Smooth muscle cell (in vitro differentiated cells): ENCODE measurements at regions not wholly inside any gene's neighbourhood (a gene's known extent, or its start where the extent isn't known, plus 50 kb on each side); places are given as distances from the start of the nearest gene placed in this dataset.

Source experiments
- DNase-seq: peaks from one replicate; lab custom pipeline; 2025; ENCODE audit not compliant: unreplicated experiment; lab: John Stamatoyannopoulos, UW
- H2AFZ ChIP-seq: fragments of 200-600 bp; sonication (generic); 2 replicates; pipeline ENCODE4 v1.6.0; 2016; ENCODE audit warnings: antibody characterized with exemption, low read depth, mild to moderate bottlenecking
- H3F3A ChIP-seq: fragments of 200-600 bp; sonication (generic); 2 replicates; pipeline ENCODE4 v1.6.0; 2017; ENCODE audit warnings: antibody characterized with exemption, low read depth
- H3K27ac ChIP-seq: fragments of 200-600 bp; sonication (generic); 2 replicates; pipeline ENCODE4 v1.5.1; 2016; ENCODE audit warnings: low read depth, mild to moderate bottlenecking
- H3K27me3 ChIP-seq: fragments of 200-600 bp; sonication (generic); 2 replicates; pipeline ENCODE4 v1.6.1; 2016; ENCODE audit warnings: low read depth, mild to moderate bottlenecking
- H3K36me3 ChIP-seq: fragments of 200-600 bp; sonication (generic); 2 replicates; pipeline ENCODE4 v1.5.1; 2016; ENCODE audit warnings: low read depth
- H3K4me1 ChIP-seq: fragments of 200-600 bp; sonication (generic); 2 replicates; pipeline ENCODE4 v1.5.1; 2016; ENCODE audit warnings: low read depth
- H3K4me2 ChIP-seq: fragments of 200-600 bp; sonication (generic); 2 replicates; pipeline ENCODE4 v1.6.0; 2016; ENCODE audit warnings: mild to moderate bottlenecking
- H3K4me3 ChIP-seq: fragments of 200-600 bp; sonication (generic); 2 replicates; pipeline ENCODE4 v1.5.1; 2016; ENCODE audit warnings: mild to moderate bottlenecking
- H3K79me2 ChIP-seq: fragments of 200-600 bp; sonication (generic); 2 replicates; pipeline ENCODE4 v1.6.0; 2016; ENCODE audit warnings: low read depth, mild to moderate bottlenecking
- H3K9ac ChIP-seq: fragments of 200-600 bp; sonication (generic); 2 replicates; pipeline ENCODE4 v1.6.0; 2016; ENCODE audit warnings: low read depth
- H3K9me3 ChIP-seq: fragments of 200-600 bp; sonication (generic); replicated peaks from 2 replicates; pipeline ENCODE4 v1.5.1; 2016; ENCODE audit warnings: low read depth
- H4K20me1 ChIP-seq: fragments of 200-600 bp; sonication (generic); 2 replicates; pipeline ENCODE4 v1.6.0; 2016; ENCODE audit warnings: low read depth
- CTCF ChIP-seq: fragments of 200-600 bp; sonication (generic); IDR thresholded peaks from 2 replicates; pipeline ENCODE4 v1.5.1; 2017; ENCODE audit warnings: borderline replicate concordance, mild to moderate bottlenecking, antibody characterized with exemption; ENCODE audit not compliant: insufficient read depth, poor library complexity, severe bottlenecking
- WGBS: methylation state at CpG from one replicate; pipeline ENCODE4 v1.1.7; 2016; ENCODE audit warnings: low lambda C conversion rate; 5-methylcytosine and 5-hydroxymethylcytosine counted together

- Histone ChIP-seq H3K27me3 (no peaks in the 10 kb centered on the region), H3K36me3 (no peaks in the 10 kb centered on the region), H3K9me3 (no peaks in the 10 kb centered on the region), H3K4me1 (peaks cover 9% of the 10 kb centered on the region), H3K4me2 (peak overlapping the region; percentile 77), H3K79me2 (no peaks in the 10 kb centered on the region), H3F3A (peaks cover 23% of the 10 kb centered on the region), H3K4me3 (no peak overlapping the region), H2AFZ (peak overlapping the region; percentile 80), H3K27ac (peak overlapping the region; percentile 97), H4K20me1 (no peaks in the 10 kb centered on the region), H3K9ac (peak overlapping the region; percentile 81)
- WGBS = 32% methylated on average over 5 of the region's 5 CpGs
- TF ChIP-seq CTCF = no peak
- no peak for DNase-seq
Measured at GRCh38 chr1:55695552-55695951, 480.4 kb upstream of the USP24 start.

- Histone ChIP-seq H3K27me3 (no peaks in the 10 kb centered on the region), H3K4me2 (peak overlapping the region; percentile 77), H4K20me1 (no peaks in the 10 kb centered on the region), H3K4me3 (no peak overlapping the region), H3K9ac (peak overlapping the region; percentile 81), H3K4me1 (peaks cover 9% of the 10 kb centered on the region), H3K36me3 (no peaks in the 10 kb centered on the region), H3F3A (peaks cover 23% of the 10 kb centered on the region), H3K79me2 (no peaks in the 10 kb centered on the region), H3K9me3 (no peaks in the 10 kb centered on the region), H3K27ac (peak overlapping the region; percentile 97), H2AFZ (peak overlapping the region; percentile 80)
- 60% methylated on average over 4 of the region's 4 CpGs for WGBS
- DNase-seq = no peak
- no peak for TF ChIP-seq CTCF
Measured at GRCh38 chr1:55695151-55695550, 480.0 kb upstream of the USP24 start.

GRCh38 chr1:55694310-55694801 lies 479.2 kb upstream of the USP24 start:
- Histone ChIP-seq H3K36me3 (no peaks in the 10 kb centered on the region), H3K79me2 (no peaks in the 10 kb centered on the region), H3K9ac (peak overlapping the region; percentile 81), H3K4me2 (peak overlapping the region; percentile 49), H4K20me1 (no peaks in the 10 kb centered on the region), H3K4me3 (no peak overlapping the region), H3K9me3 (no peaks in the 10 kb centered on the region), H3K4me1 (peaks cover 9% of the 10 kb centered on the region), H3K27me3 (no peaks in the 10 kb centered on the region), H3K27ac (peak overlapping the region; percentile 97), H3F3A (peaks cover 23% of the 10 kb centered on the region), H2AFZ (no peak overlapping the region)
- DNase-seq = no peak
- TF ChIP-seq CTCF = no peak
- 18% methylated on average over 2 of the region's 2 CpGs for WGBS

GRCh38 chr1:55692726-55693125 lies 477.6 kb upstream of the USP24 start:
- no peak overlapping the region for H2AFZ ChIP-seq
- H3K9me3 ChIP-seq = no peaks in the 10 kb centered on the region
- H3K4me2 ChIP-seq = no peak overlapping the region
- no peak overlapping the region for H3K27ac ChIP-seq
- WGBS = 97% methylated on average over 1 of the region's 1 CpG
- H4K20me1 ChIP-seq = no peaks in the 10 kb centered on the region
- peaks cover 9% of the 10 kb centered on the region for H3K4me1 ChIP-seq
- no peak overlapping the region for H3K4me3 ChIP-seq
- peaks cover 23% of the 10 kb centered on the region for H3F3A ChIP-seq
- H3K9ac ChIP-seq = no peak overlapping the region
- no peaks in the 10 kb centered on the region for H3K27me3 ChIP-seq
- TF ChIP-seq CTCF = no peak
- no peak for DNase-seq
- no peaks in the 10 kb centered on the region for H3K36me3 ChIP-seq
- no peaks in the 10 kb centered on the region for H3K79me2 ChIP-seq
